ENCODE measurements at regions not wholly inside any gene's neighbourhood (a gene's known extent, or its start where the extent isn't known, plus 50 kb on each side); places are given as distances from the start of the nearest gene placed in this dataset.

DNA sequence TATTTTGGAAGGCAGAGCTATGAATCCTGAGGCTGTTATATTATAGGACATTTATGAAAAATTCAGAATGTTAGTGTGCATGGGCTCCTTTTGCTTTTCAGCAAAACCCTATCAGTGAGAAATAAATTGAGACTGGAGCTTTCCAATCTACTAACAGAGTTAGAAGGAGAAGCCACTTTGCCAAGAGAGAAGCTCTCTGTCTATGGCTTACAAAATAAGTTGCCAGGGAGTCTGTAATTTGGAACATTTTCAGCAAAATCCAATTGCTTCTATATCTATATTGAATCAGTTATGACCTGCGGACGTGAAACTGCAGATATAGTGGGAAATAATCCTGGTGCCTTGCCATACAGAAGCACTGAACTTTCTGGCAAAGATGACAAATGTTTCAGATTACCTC, 279.3 kb downstream of the CDH19 start:
- no peak for DNase-seq (ENCODE audit: low read depth, low spot score)
- no peak for FAIRE-seq
- H3K4me1 ChIP-seq (ENCODE audit: control insufficient read depth, insufficient read depth, low read length): no peaks in the 10 kb centered on the region
- SMC1A ChIA-PET (ENCODE audit: uncharacterized antibody, unreplicated experiment): interaction anchor here (0.8 kb wide), 1 partner anchor 8 kb away, joined by 3 read pairs; no protein-coding TSS in a partner anchor
- H3K4me3 ChIP-seq: no peak overlapping the region
- TF ChIP-seq CBX3 (IDR thresholded peaks at IDR 0.05; ENCODE audit: borderline replicate concordance, low read depth) (no peak), SRF (IDR thresholded peaks at IDR 0.05; ENCODE audit: low read depth in 2 of 2, low read length in 2 of 2) (no peak), FOXM1 (IDR thresholded peaks at IDR 0.05; ENCODE audit: low read depth, low read length) (no peak), HCFC1 (IDR thresholded peaks at IDR 0.05; ENCODE audit: low read length) (no peak), RB1 (IDR thresholded peaks at IDR 0.05; ENCODE audit: borderline replicate concordance) (no peak)
- TF ChIP-seq, protein P1, sequence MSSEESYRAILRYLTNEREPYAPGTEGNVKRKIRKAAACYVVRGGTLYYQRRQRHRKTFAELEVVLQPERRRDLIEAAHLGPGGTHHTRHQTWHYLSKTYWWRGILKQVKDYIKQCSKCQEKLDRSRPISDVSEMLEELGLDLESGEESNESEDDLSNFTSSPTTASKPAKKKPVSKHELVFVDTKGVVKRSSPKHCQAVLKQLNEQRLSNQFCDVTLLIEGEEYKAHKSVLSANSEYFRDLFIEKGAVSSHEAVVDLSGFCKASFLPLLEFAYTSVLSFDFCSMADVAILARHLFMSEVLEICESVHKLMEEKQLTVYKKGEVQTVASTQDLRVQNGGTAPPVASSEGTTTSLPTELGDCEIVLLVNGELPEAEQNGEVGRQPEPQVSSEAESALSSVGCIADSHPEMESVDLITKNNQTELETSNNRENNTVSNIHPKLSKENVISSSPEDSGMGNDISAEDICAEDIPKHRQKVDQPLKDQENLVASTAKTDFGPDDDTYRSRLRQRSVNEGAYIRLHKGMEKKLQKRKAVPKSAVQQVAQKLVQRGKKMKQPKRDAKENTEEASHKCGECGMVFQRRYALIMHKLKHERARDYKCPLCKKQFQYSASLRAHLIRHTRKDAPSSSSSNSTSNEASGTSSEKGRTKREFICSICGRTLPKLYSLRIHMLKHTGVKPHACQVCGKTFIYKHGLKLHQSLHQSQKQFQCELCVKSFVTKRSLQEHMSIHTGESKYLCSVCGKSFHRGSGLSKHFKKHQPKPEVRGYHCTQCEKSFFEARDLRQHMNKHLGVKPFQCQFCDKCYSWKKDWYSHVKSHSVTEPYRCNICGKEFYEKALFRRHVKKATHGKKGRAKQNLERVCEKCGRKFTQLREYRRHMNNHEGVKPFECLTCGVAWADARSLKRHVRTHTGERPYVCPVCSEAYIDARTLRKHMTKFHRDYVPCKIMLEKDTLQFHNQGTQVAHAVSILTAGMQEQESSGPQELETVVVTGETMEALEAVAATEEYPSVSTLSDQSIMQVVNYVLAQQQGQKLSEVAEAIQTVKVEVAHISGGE (CRISPR knock-in tag; IDR thresholded peaks at IDR 0.05): no peak
- WGBS (ENCODE audit: insufficient coverage, insufficient replicate concordance, low lambda C conversion rate, missing lambda C conversion rate): 0% methylated on average over 2 of the region's 2 CpGs
- no peaks in the 10 kb centered on the region for H3K79me2 ChIP-seq (ENCODE audit: control insufficient read depth, insufficient read depth, low read length)
- H3K36me3 ChIP-seq (ENCODE audit: control insufficient read depth in 2 of 2, insufficient read depth in 2 of 2, low read length in 1 of 2): no peaks in the 10 kb centered on the region
- no peak overlapping the region for H2AFZ ChIP-seq (ENCODE audit: control insufficient read depth, low read depth, low read length)
- H3K4me2 ChIP-seq (ENCODE audit: control insufficient read depth, insufficient read depth): no peak overlapping the region
- no peaks in the 10 kb centered on the region for H3K9me3 ChIP-seq (replicated peaks; ENCODE audit: control insufficient read depth, insufficient read depth, low read length)
- no peak overlapping the region for H3K9ac ChIP-seq (ENCODE audit: control insufficient read depth, insufficient read depth, low read length)
- no TSS peak for BruUV-seq (replicated peaks)
- no peak overlapping the region for H3K27ac ChIP-seq (ENCODE audit: control insufficient read depth, insufficient read depth)
- intact Hi-C loops (cut with micrococcal nuclease; ENCODE audit: unreplicated experiment): no loop called here
- CTCF ChIA-PET: interaction anchor here (0.9 kb wide), 1 partner anchor 15 kb away, joined by 3 read pairs; no protein-coding TSS in a partner anchor
- no peak for ATAC-seq
- no peaks in the 10 kb centered on the region for H4K20me1 ChIP-seq (ENCODE audit: control insufficient read depth, insufficient read depth)
- RAD21 ChIA-PET (ENCODE audit: unreplicated experiment): no interaction called here
- POLR2A ChIA-PET: no interaction called here
- in situ Hi-C loops (cut with MboI): no loop called here
- no peaks in the 10 kb centered on the region for H3K27me3 ChIP-seq (replicated peaks in 1 of 2; ENCODE audit: control insufficient read depth in 2 of 2, insufficient read depth in 2 of 2, low read length in 1 of 2)
